ENCODE measurements at regions not wholly inside any gene's neighbourhood (a gene's known extent, or its start where the extent isn't known, plus 50 kb on each side); places are given as distances from the start of the nearest gene placed in this dataset.

DNA sequence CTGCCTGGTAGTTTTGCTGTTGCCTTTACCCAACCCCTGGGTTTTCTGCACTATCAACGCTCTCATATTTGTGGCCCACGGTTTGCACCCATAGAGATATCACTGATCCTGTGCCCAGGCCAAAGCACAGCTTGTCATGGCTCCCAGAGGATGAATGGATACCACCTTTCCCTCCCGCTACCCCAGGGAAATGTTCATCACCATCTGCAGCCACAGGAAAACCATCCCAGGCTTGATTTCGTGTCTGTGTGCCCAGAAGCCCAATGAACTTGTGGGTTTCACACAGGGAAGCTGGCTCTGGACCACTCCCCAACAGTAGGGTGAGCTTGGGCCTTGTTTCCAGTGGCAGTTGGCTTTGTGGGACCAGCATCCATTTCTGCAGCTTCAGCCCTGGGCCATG, 143.1 kb upstream of the GDF10 start:
- H3K27ac Mint-ChIP-seq = no peak overlapping the region
- no peak overlapping the region for H3K4me3 Mint-ChIP-seq
- Histone ChIP-seq H3K9me3 (replicated peaks in 1 of 2; ENCODE audit: control insufficient read depth in 1 of 2, insufficient read depth in 1 of 2, low read length in 2 of 2) (peaks cover 13 to 18% of the 10 kb centered on the region in 2 donors), H3K4me2 (replicated peaks; ENCODE audit: extremely low read depth, low read length, poor library complexity, severe bottlenecking) (no peak overlapping the region), H3K4me1 (ENCODE audit: control insufficient read depth in 1 of 2, insufficient read depth in 2 of 2, low read length in 2 of 2) (peaks cover 20 to 24% of the 10 kb centered on the region in 2 donors), H3K9ac (ENCODE audit: insufficient read depth, low read length, poor library complexity, severe bottlenecking) (no peak overlapping the region), H3K4me3 (replicated peaks in 1 of 3; ENCODE audit: low read depth in 2 of 3, low read length in 3 of 3) (no peak overlapping the region), H3K79me2 (ENCODE audit: insufficient read depth, low read length) (no peaks in the 10 kb centered on the region), H2AFZ (ENCODE audit: insufficient read depth, low read depth, low read length, poor library complexity, severe bottlenecking) (no peak overlapping the region), H3K36me3 (replicated peaks in 1 of 2; ENCODE audit: control insufficient read depth in 1 of 2, insufficient read depth in 2 of 2, low read length in 2 of 2) (no peaks in the 10 kb centered on the region), H3K27ac (ENCODE audit: low read depth in 1 of 2, low read length in 2 of 2) (no peak overlapping the region), H4K20me1 (ENCODE audit: insufficient read depth, low read length) (no peaks in the 10 kb centered on the region), H3K27me3 (ENCODE audit: control insufficient read depth in 2 of 2, insufficient read depth in 2 of 2, low read length in 2 of 2) (no peaks in the 10 kb centered on the region)
- DNase-seq = no peak
- peaks cover 0 to 2% (median 0%) of the 10 kb centered on the region in 3 donors for H3K27me3 Mint-ChIP-seq (ENCODE audit: low read depth in 3 of 3)
- intact Hi-C loops (cut with micrococcal nuclease) = no loop called here
- TF ChIP-seq, protein P1, sequence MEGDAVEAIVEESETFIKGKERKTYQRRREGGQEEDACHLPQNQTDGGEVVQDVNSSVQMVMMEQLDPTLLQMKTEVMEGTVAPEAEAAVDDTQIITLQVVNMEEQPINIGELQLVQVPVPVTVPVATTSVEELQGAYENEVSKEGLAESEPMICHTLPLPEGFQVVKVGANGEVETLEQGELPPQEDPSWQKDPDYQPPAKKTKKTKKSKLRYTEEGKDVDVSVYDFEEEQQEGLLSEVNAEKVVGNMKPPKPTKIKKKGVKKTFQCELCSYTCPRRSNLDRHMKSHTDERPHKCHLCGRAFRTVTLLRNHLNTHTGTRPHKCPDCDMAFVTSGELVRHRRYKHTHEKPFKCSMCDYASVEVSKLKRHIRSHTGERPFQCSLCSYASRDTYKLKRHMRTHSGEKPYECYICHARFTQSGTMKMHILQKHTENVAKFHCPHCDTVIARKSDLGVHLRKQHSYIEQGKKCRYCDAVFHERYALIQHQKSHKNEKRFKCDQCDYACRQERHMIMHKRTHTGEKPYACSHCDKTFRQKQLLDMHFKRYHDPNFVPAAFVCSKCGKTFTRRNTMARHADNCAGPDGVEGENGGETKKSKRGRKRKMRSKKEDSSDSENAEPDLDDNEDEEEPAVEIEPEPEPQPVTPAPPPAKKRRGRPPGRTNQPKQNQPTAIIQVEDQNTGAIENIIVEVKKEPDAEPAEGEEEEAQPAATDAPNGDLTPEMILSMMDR (IDR thresholded peaks at IDR 0.05) = no peak
- 96% methylated on average over 2 of the region's 4 CpGs for WGBS (ENCODE audit: insufficient coverage)
- peaks cover 30% of the 10 kb centered on the region for H3K4me1 Mint-ChIP-seq
- H3K36me3 Mint-ChIP-seq = no peaks in the 10 kb centered on the region
- peaks cover 18 to 31% (median 24%) of the 10 kb centered on the region in 7 donors for H3K9me3 Mint-ChIP-seq

DNA sequence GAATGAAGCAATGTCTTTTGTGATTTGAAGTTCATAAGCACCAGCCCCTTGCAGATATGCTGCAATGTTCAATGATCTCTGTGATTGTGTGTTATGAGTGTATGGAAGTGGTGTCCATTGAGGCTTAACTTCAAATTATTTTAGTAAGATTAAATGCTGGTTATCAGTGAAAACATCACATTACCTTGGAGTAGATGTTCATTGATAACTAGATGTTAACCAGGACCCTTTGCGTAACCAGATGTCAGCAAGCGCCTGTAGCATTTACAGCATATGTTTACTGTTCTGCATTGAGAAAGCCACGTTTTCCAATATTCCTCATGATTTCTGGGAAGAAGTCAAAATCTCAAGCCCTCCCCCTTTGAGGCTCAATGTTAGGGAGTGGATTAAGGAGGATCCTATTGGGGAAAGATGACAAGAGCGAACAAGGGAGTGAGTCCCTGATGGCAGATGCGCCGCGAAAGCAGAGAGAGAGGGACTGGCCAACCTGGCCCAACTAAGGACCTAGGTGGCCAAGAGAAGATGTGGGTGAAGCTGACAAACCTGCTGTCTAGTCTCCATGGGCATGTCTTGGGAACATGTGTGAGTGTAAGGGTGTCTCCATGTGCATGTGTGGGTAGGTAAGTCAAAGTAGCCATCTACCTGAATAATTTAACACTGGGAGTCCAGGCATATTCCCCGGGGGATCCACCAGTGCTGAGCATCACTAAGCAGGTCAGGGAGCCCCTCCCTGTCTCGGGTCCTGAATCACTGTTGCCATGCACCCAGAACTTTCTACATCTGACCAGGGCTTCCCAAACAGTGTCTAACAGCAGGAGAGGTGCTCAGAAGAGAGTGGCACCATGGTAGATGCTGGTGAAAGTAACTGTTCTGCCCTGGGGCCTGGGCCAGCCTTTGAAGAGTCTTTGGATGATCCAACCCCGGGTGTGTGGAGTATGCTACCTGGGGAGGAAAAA, 141.6 kb upstream of the GDF10 start:
- H3K27me3 ChIP-seq (ENCODE audit: control insufficient read depth in 2 of 2, insufficient read depth in 2 of 2, low read length in 2 of 2) = no peaks in the 10 kb centered on the region
- H2AFZ ChIP-seq (ENCODE audit: insufficient read depth, low read depth, low read length, poor library complexity, severe bottlenecking) = no peak overlapping the region

More for the DNA sequence above, 141.6 kb upstream of the GDF10 start:
- Mint-ChIP-seq H3K27me3 (ENCODE audit: low read depth in 3 of 3) (peaks cover 0 to 5% (median 0%) of the 10 kb centered on the region in 3 donors), H3K4me1 (peaks cover 25% of the 10 kb centered on the region), H3K36me3 (no peaks in the 10 kb centered on the region), H3K9me3 (peaks cover 17 to 26% (median 20%) of the 10 kb centered on the region in 7 donors), H3K27ac (no peak overlapping the region), H3K4me3 (no peak overlapping the region)
- no peak overlapping the region for H3K4me2 ChIP-seq (replicated peaks; ENCODE audit: extremely low read depth, low read length, poor library complexity, severe bottlenecking)
- WGBS (ENCODE audit: insufficient coverage) = 88% methylated on average over 4 of the region's 10 CpGs
- intact Hi-C loops (cut with micrococcal nuclease) = no loop called here
- TF ChIP-seq, protein P1 (IDR thresholded peaks at IDR 0.05) = no peak
- H3K9ac ChIP-seq (ENCODE audit: insufficient read depth, low read length, poor library complexity, severe bottlenecking) = no peak overlapping the region
- DNase-seq = no peak
- peaks cover 20 to 28% of the 10 kb centered on the region in 2 donors for H3K4me1 ChIP-seq (ENCODE audit: control insufficient read depth in 1 of 2, insufficient read depth in 2 of 2, low read length in 2 of 2)
- peaks cover 11 to 18% of the 10 kb centered on the region in 2 donors for H3K9me3 ChIP-seq (replicated peaks in 1 of 2; ENCODE audit: control insufficient read depth in 1 of 2, insufficient read depth in 1 of 2, low read length in 2 of 2)
- H3K27ac ChIP-seq (ENCODE audit: low read depth in 1 of 2, low read length in 2 of 2) = no peak overlapping the region
- H4K20me1 ChIP-seq (ENCODE audit: insufficient read depth, low read length) = no peaks in the 10 kb centered on the region
- H3K79me2 ChIP-seq (ENCODE audit: insufficient read depth, low read length) = no peaks in the 10 kb centered on the region
- H3K36me3 ChIP-seq (replicated peaks in 1 of 2; ENCODE audit: control insufficient read depth in 1 of 2, insufficient read depth in 2 of 2, low read length in 2 of 2) = no peaks in the 10 kb centered on the region
- H3K4me3 ChIP-seq (replicated peaks in 1 of 3; ENCODE audit: low read depth in 2 of 3, low read length in 3 of 3) = no peak overlapping the region
